HG02678 (cell line): ENCODE measurements at regions not wholly inside any gene's neighbourhood (a gene's known extent, or its start where the extent isn't known, plus 50 kb on each side); places are given as distances from the start of the nearest gene placed in this dataset.
"Not testable (repeated sequence)": the region's sequence is repeated elsewhere in the genome, so short reads cannot be mapped to it uniquely, and the experiment has no call there.

Source experiments
- ATAC-seq: cut with Tn5 transposase; IDR thresholded peaks from one replicate; pipeline ENCODE4 v1.9.1; 2021; ENCODE audit warnings: mild to moderate bottlenecking, moderate library complexity; ENCODE audit not compliant: unreplicated experiment

GRCh38 chr2:84158605-84159004 is 300.5 kb downstream of the SUCLG1 start:
- ATAC-seq, result no peak

GRCh38 chr2:84152462-84152861 is 306.6 kb downstream of the SUCLG1 start:
- no peak for ATAC-seq

GRCh38 chr2:84144345-84144744 is 314.7 kb downstream of the SUCLG1 start:
- ATAC-seq, result no peak

- no peak for ATAC-seq
Observed at GRCh38 chr2:84137034-84137433, 322.0 kb downstream of the SUCLG1 start.

GRCh38 chr2:84132370-84132769 is 326.7 kb downstream of the SUCLG1 start:
- no peak for ATAC-seq

- ATAC-seq, result no peak
Observed at GRCh38 chr2:84131278-84131830, 327.7 kb downstream of the SUCLG1 start.

- ATAC-seq, result no peak
Observed at GRCh38 chr2:84129018-84129417, 330.1 kb downstream of the SUCLG1 start.

GRCh38 chr2:84127812-84128211 is 331.3 kb downstream of the SUCLG1 start:
- not testable (repeated sequence) for ATAC-seq

GRCh38 chr2:84126530-84126929 is 332.6 kb downstream of the SUCLG1 start:
- ATAC-seq, result no peak

- no peak for ATAC-seq
Observed at GRCh38 chr2:84126084-84126483, 333.0 kb downstream of the SUCLG1 start.

GRCh38 chr2:84116143-84116542 is 342.9 kb downstream of the SUCLG1 start:
- no peak for ATAC-seq

GRCh38 chr2:84115173-84115857 is 343.8 kb downstream of the SUCLG1 start:
- peak; percentile 91 for ATAC-seq

- not testable (repeated sequence) for ATAC-seq
Observed at GRCh38 chr2:84103816-84104527, 355.1 kb downstream of the SUCLG1 start.

GRCh38 chr2:84102274-84102673 is 356.8 kb downstream of the SUCLG1 start:
- ATAC-seq, result no peak

- ATAC-seq, result no peak
Observed at GRCh38 chr2:84088656-84089055, 370.4 kb downstream of the SUCLG1 start.

GRCh38 chr2:84085562-84085961 is 373.5 kb downstream of the SUCLG1 start:
- ATAC-seq, result no peak

GRCh38 chr2:84084856-84085255 is 374.2 kb downstream of the SUCLG1 start:
- ATAC-seq, result no peak

GRCh38 chr2:84083984-84084383 is 375.1 kb downstream of the SUCLG1 start:
- no peak for ATAC-seq

GRCh38 chr2:84078471-84078870 is 380.6 kb downstream of the SUCLG1 start:
- no peak for ATAC-seq

- ATAC-seq, result peak; percentile 47
Observed at GRCh38 chr2:84077496-84077895, 381.6 kb downstream of the SUCLG1 start.

GRCh38 chr2:84071050-84071449 is 388.0 kb downstream of the SUCLG1 start:
- ATAC-seq, result no peak

- no peak for ATAC-seq
Observed at GRCh38 chr2:84065857-84066256, 393.2 kb downstream of the SUCLG1 start.
